Skeletal muscle tissue (tissue), 3 donors: ENCODE measurements at regions not wholly inside any gene's neighbourhood (a gene's known extent, or its start where the extent isn't known, plus 50 kb on each side); places are given as distances from the start of the nearest gene placed in this dataset.

ENCODE experiments used
- H3K27ac ChIP-seq: one replicate; pipeline ENCODE4 v1.7.0; 2013; ENCODE audit warnings: mild to moderate bottlenecking, low read depth, low read length, inconsistent platforms
- H3K27me3 ChIP-seq, 3 donors: one replicate each; pipeline ENCODE4 v1.7.0; 2013; ENCODE audit warnings: low read length in 3 of 3; ENCODE audit not compliant: control insufficient read depth in 3 of 3, insufficient read depth in 3 of 3
- H3K36me3 ChIP-seq, 3 donors: one replicate each; pipeline ENCODE4 v1.7.0; 2013; ENCODE audit warnings: low read length in 3 of 3; ENCODE audit not compliant: control insufficient read depth in 3 of 3, insufficient read depth in 3 of 3
- H3K4me1 ChIP-seq, 3 donors: one replicate each; pipeline ENCODE4 v1.7.0; 2013; ENCODE audit warnings: low read length in 3 of 3, mild to moderate bottlenecking in 3 of 3; ENCODE audit not compliant: control insufficient read depth in 3 of 3, insufficient read depth in 3 of 3
- H3K4me3 ChIP-seq, 3 donors: one replicate each; pipeline ENCODE4 v1.7.0; 2013; ENCODE audit warnings: low read length in 3 of 3
- H3K9ac ChIP-seq, 3 donors: one replicate each; pipeline ENCODE4 v1.7.0; 2013; ENCODE audit warnings: low read length in 3 of 3, mild to moderate bottlenecking in 3 of 3, moderate library complexity in 2 of 3, low read depth in 1 of 3
- H3K9me3 ChIP-seq, 3 donors: one replicate each; pipeline ENCODE4 v1.7.0; 2013; ENCODE audit warnings: low read length in 3 of 3; ENCODE audit not compliant: control insufficient read depth in 3 of 3
- donor health status: Osteomylitis.

GRCh38 chr4:132228676-132229075, 920.4 kb upstream of the PCDH10 start:
- Histone ChIP-seq H3K4me1 (no peaks in the 10 kb centered on the region), H3K27me3 (no peaks in the 10 kb centered on the region), H3K9me3 (peaks cover 0 to 3% (median 0%) of the 10 kb centered on the region in 3 donors), H3K9ac (no peak overlapping the region), H3K4me3 (no peak overlapping the region), H3K27ac (no peak overlapping the region), H3K36me3 (no peaks in the 10 kb centered on the region)

- Histone ChIP-seq H3K27ac (no peak overlapping the region), H3K4me1 (no peaks in the 10 kb centered on the region), H3K9ac (no peak overlapping the region), H3K27me3 (no peaks in the 10 kb centered on the region), H3K9me3 (peaks cover 0 to 3% (median 0%) of the 10 kb centered on the region in 3 donors), H3K4me3 (no peak overlapping the region), H3K36me3 (no peaks in the 10 kb centered on the region)
Measured at GRCh38 chr4:132230025-132230424, 919.1 kb upstream of the PCDH10 start.

- Histone ChIP-seq H3K9me3 (no peaks in the 10 kb centered on the region), H3K36me3 (no peaks in the 10 kb centered on the region)
Measured at GRCh38 chr4:132238697-132239096, 910.4 kb upstream of the PCDH10 start.

GRCh38 chr4:132240081-132240480, 909.0 kb upstream of the PCDH10 start:
- Histone ChIP-seq H3K9ac (no peak overlapping the region), H3K27me3 (no peaks in the 10 kb centered on the region), H3K36me3 (no peaks in the 10 kb centered on the region), H3K4me1 (no peaks in the 10 kb centered on the region), H3K27ac (no peak overlapping the region), H3K9me3 (no peaks in the 10 kb centered on the region), H3K4me3 (no peak overlapping the region)

More at GRCh38 chr4:132238697-132239096, 910.4 kb upstream of the PCDH10 start:
- no peak overlapping the region for H3K27ac ChIP-seq
- no peak overlapping the region for H3K4me3 ChIP-seq
- H3K9ac ChIP-seq, result no peak overlapping the region
- no peaks in the 10 kb centered on the region for H3K4me1 ChIP-seq
- H3K27me3 ChIP-seq, result no peaks in the 10 kb centered on the region

GRCh38 chr4:132245319-132245718, 903.8 kb upstream of the PCDH10 start:
- no peaks in the 10 kb centered on the region for H3K4me1 ChIP-seq
- H3K9me3 ChIP-seq, result no peaks in the 10 kb centered on the region
- no peak overlapping the region for H3K4me3 ChIP-seq
- H3K9ac ChIP-seq, result no peak overlapping the region
- no peaks in the 10 kb centered on the region for H3K27me3 ChIP-seq
- H3K27ac ChIP-seq, result no peak overlapping the region
- no peaks in the 10 kb centered on the region for H3K36me3 ChIP-seq

GRCh38 chr4:132264176-132264575, 884.9 kb upstream of the PCDH10 start:
- Histone ChIP-seq H3K9me3 (no peaks in the 10 kb centered on the region), H3K4me1 (no peaks in the 10 kb centered on the region), H3K9ac (no peak overlapping the region), H3K36me3 (no peaks in the 10 kb centered on the region), H3K4me3 (no peak overlapping the region), H3K27me3 (no peaks in the 10 kb centered on the region), H3K27ac (no peak overlapping the region)

- Histone ChIP-seq H3K27ac (no peak overlapping the region), H3K4me1 (no peaks in the 10 kb centered on the region), H3K27me3 (no peaks in the 10 kb centered on the region), H3K36me3 (no peaks in the 10 kb centered on the region), H3K9me3 (no peaks in the 10 kb centered on the region), H3K9ac (no peak overlapping the region), H3K4me3 (no peak overlapping the region)
Measured at GRCh38 chr4:132266374-132266773, 882.7 kb upstream of the PCDH10 start.

GRCh38 chr4:132267321-132267720, 881.8 kb upstream of the PCDH10 start:
- H3K27ac ChIP-seq, result no peak overlapping the region
- H3K9ac ChIP-seq, result no peak overlapping the region
- H3K9me3 ChIP-seq, result no peaks in the 10 kb centered on the region
- H3K4me1 ChIP-seq, result no peaks in the 10 kb centered on the region
- no peaks in the 10 kb centered on the region for H3K27me3 ChIP-seq
- H3K36me3 ChIP-seq, result no peaks in the 10 kb centered on the region
- H3K4me3 ChIP-seq, result no peak overlapping the region

GRCh38 chr4:132269303-132269990, 879.6 kb upstream of the PCDH10 start:
- Histone ChIP-seq H3K9ac (no peak overlapping the region), H3K4me1 (no peaks in the 10 kb centered on the region), H3K36me3 (no peaks in the 10 kb centered on the region)

GRCh38 chr4:132275583-132276121, 873.4 kb upstream of the PCDH10 start:
- no peaks in the 10 kb centered on the region for H3K27me3 ChIP-seq
- H3K4me3 ChIP-seq, result no peak overlapping the region
- no peaks in the 10 kb centered on the region for H3K9me3 ChIP-seq
- H3K9ac ChIP-seq, result no peak overlapping the region
- no peaks in the 10 kb centered on the region for H3K4me1 ChIP-seq
- H3K27ac ChIP-seq, result no peak overlapping the region
- no peaks in the 10 kb centered on the region for H3K36me3 ChIP-seq

More at GRCh38 chr4:132269303-132269990, 879.6 kb upstream of the PCDH10 start:
- H3K27ac ChIP-seq, result no peak overlapping the region
- no peaks in the 10 kb centered on the region for H3K27me3 ChIP-seq
- no peak overlapping the region for H3K4me3 ChIP-seq
- H3K9me3 ChIP-seq, result no peaks in the 10 kb centered on the region
